Hematopoietic multipotent progenitor cell treated with erythropoietin and hydrocortisone succinate and interleukin-3 and kit ligand, for 17 days (in vitro differentiated cells): ENCODE measurements at regions not wholly inside any gene's neighbourhood (a gene's known extent, or its start where the extent isn't known, plus 50 kb on each side); places are given as distances from the start of the nearest gene placed in this dataset.
"Not testable (repeated sequence)": the region's sequence is repeated elsewhere in the genome, so short reads cannot be mapped to it uniquely, and the experiment has no call there.

Source experiments
- DNase-seq: peaks from one replicate; pipeline ENCODE4 v3.0.0-alpha.2; 2015; ENCODE audit warnings: low spot score

GRCh38 chr1:178643349-178643748 is 81.7 kb upstream of the RALGPS2 start:
- DNase-seq: no peak

GRCh38 chr1:178643831-178644230 is 81.2 kb upstream of the RALGPS2 start:
- no peak for DNase-seq

- DNase-seq: peak; percentile 68
Measured at GRCh38 chr1:178644308-178645120, 80.5 kb upstream of the RALGPS2 start.

- DNase-seq: no peak
Measured at GRCh38 chr1:178645157-178645807, 79.8 kb upstream of the RALGPS2 start.

- no peak for DNase-seq
Measured at GRCh38 chr1:178645808-178646200, 79.2 kb upstream of the RALGPS2 start.

GRCh38 chr1:178646821-178647220 is 78.2 kb upstream of the RALGPS2 start:
- no peak for DNase-seq

GRCh38 chr1:178648151-178648550 is 76.9 kb upstream of the RALGPS2 start:
- no peak for DNase-seq

- no peak for DNase-seq
Measured at GRCh38 chr1:178649582-178650350, 75.3 kb upstream of the RALGPS2 start.

GRCh38 chr1:178650934-178651511 is 74.0 kb upstream of the RALGPS2 start:
- no peak for DNase-seq

GRCh38 chr1:178651742-178652141 is 73.3 kb upstream of the RALGPS2 start:
- no peak for DNase-seq

- DNase-seq: no peak
Measured at GRCh38 chr1:178652506-178653490, 72.2 kb upstream of the RALGPS2 start.

- no peak for DNase-seq
Measured at GRCh38 chr1:178659789-178660208, 65.2 kb upstream of the RALGPS2 start.

GRCh38 chr1:178660461-178660860 is 64.6 kb upstream of the RALGPS2 start:
- no peak for DNase-seq

GRCh38 chr1:178664278-178664677 is 60.8 kb upstream of the RALGPS2 start:
- no peak for DNase-seq

GRCh38 chr1:178665579-178665978 is 59.5 kb upstream of the RALGPS2 start:
- DNase-seq: no peak

- DNase-seq: not testable (repeated sequence)
Measured at GRCh38 chr1:178666891-178667290, 58.2 kb upstream of the RALGPS2 start.

- no peak for DNase-seq
Measured at GRCh38 chr1:178672434-178672833, 52.6 kb upstream of the RALGPS2 start.

- not testable (repeated sequence) for DNase-seq
Measured at GRCh38 chr1:178674559-178674958, 50.5 kb upstream of the RALGPS2 start.
